Sciatic nerve (tissue), 2 donors: ENCODE measurements at regions not wholly inside any gene's neighbourhood (a gene's known extent, or its start where the extent isn't known, plus 50 kb on each side); places are given as distances from the start of the nearest gene placed in this dataset.

Source experiments
- ATAC-seq: fragments of 200-7000 bp; cut with Tn5 transposase; one replicate; pipeline ENCODE4 v1.9.1; 2020; ENCODE audit warnings: mild to moderate bottlenecking, moderate library complexity
- DNase-seq: peaks from one replicate; pipeline ENCODE4 v3.0.0-alpha.2; 2020; ENCODE audit warnings: low spot score
- intact Hi-C: fragments of 100-400 bp; cut with DNase I; formaldehyde crosslinking; loops from one replicate; pipeline ENCODE4 v1.14.2; 2022
- donor health status: DM: no; HTN: no; CAD: no.
- donor health status: DM: no; HTN: no; CAD: no.

GRCh38 chr20:12306107-12306506 is 388.4 kb downstream of the BTBD3 start:
- ATAC-seq (peak; percentile 17), DNase-seq (no peak)
- intact Hi-C loops: no loop called here

DNA sequence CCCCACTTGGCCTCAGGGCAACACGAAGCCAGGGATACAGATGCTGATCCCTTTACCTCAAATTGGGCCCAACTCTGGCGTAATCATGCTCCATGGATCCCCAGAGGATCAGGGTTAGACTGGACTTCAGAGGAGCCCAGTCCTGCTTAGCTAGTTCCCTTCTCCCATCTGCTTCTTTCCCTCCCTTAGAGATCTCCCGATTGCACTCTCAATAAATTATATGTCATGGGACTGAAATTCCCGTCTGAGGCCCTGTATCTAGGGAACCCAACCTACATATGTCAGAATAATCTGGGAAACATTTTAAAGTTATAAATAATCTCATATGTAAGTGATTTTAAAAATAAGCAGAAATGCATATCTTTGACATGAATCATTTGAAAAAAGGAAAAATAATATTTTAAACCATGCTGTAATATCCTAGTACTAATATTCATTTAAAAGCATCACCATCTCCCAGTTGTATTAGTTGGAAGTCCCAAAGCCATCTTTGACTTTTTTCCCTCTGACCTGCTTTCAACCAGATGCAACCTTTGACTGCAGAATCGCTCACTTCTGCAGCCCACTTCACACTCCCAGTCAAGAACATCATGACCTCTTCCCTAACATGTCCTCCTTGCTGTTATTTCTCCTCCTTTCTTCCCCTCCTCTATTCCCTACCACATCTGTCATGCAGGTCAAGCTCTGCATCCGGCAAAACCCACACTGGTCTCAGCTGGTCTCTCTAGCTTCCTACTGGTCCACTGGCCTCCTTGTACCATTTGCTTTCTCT is 393.6 kb downstream of the BTBD3 start:
- intact Hi-C loops: no loop called here
- ATAC-seq (no peak), DNase-seq (no peak)

- no peak for DNase-seq
- intact Hi-C loops: no loop called here
- no peak for ATAC-seq
These were observed 398.0 kb downstream of the BTBD3 start for GRCh38 chr20:12315652-12316051.

DNA sequence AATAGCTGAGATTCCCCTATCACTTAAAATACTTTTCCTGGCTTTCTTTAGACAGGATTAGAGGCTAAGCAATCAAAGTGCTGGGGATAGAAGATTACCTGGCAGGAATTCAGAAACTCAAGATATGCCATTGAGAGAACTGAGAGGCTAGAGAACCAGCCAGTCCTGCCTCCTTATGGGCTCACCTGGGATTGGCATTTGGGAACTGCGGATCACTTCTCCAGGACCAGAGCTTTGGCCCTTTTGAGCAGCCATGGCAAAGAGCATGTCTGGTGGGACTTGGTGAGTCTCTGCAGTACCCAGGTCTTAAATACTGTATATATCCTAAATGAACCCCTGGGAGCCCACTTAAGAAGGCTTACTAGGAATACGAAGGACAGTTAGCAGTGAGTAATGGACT is 399.1 kb downstream of the BTBD3 start:
- DNase-seq: no peak
- intact Hi-C loops: no loop called here

GRCh38 chr20:12317433-12317832 is 399.7 kb downstream of the BTBD3 start:
- intact Hi-C loops: no loop called here
- no peak for ATAC-seq
- DNase-seq: no peak

More for the DNA sequence above, 399.1 kb downstream of the BTBD3 start:
- ATAC-seq: no peak

- ATAC-seq (no peak), DNase-seq (no peak)
- intact Hi-C loops: no loop called here
These were observed 400.4 kb downstream of the BTBD3 start for GRCh38 chr20:12318043-12318442.

- intact Hi-C loops: no loop called here
- no peak for ATAC-seq
- DNase-seq: no peak
These were observed 404.0 kb downstream of the BTBD3 start for GRCh38 chr20:12321736-12322135.

DNA sequence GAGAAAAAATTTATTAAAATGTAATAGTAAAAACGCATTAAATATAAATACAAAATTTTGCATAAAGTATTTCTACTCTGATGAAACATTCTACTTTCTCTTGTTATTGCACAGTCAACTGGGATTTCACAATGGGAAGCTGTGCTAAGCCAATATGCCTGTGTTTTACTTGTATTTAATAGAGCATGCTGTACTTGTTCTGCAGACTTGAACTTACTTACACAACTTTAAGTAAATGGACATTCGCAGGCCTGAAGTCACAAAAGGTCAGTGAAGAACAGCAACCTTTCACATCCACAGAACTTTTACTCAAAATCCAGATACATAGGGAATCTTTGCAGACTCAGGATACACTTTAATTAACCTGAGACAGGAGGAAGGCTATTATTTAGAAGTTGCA is 409.5 kb downstream of the BTBD3 start:
- no peak for ATAC-seq
- intact Hi-C loops: no loop called here
- no peak for DNase-seq

DNA sequence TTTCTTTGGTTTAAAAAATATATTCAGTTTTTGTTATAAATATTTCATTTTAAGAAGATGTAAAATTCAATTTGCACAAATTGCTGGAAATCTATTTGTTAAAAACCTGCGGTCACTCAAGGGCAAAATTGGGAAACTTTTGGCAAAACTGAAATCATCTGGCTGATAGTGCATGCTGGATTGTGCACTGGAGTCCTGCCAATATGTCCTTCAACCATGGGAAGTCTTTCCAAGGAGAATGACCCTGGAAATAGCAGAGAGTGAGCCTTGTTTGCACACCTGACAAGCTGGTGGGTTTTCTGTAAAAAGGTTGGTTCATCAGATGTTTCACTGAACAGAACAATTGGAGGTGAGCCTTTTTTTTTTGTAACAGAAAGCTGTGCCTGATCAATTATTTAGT is 413.5 kb downstream of the BTBD3 start:
- DNase-seq (no peak), ATAC-seq (no peak)
- intact Hi-C loops: no loop called here

DNA sequence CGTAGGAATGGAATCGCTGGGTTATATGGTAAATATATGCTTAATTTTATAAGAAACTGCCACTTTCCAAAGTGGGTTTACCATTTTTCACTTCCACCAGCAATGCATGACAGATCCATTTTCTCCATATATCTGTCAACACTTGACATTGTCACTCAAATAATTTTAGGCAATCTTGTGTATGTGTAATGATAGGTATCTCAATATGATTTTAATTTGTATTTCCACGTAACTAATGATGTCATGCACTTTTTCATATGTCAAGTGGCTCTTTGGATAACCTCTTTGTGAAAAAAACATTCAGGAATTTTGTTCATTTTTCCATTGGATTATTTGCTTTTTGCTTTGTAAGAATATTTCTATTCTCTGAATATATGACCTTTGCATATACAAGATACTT is 419.9 kb downstream of the BTBD3 start:
- no peak for ATAC-seq
- no peak for DNase-seq
- intact Hi-C loops: no loop called here

DNA sequence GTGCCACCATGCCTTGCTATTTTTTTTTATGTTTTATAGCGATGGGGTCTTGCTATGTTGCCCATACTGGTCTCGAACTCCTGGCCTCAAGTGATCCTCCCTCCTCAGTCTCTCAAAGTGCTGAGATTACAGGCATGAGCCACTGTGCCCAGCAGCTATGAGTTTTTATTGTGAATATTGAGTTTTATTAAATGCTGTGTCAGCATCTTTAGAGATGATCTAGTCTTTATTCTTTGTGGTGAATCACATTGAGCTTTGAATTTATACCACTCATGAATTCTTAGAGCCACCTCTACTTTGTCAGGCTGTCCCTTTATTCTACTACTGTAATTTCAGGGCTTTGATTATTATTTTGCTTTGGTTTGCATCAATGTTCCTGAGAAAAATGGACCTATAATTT is 428.3 kb downstream of the BTBD3 start:
- DNase-seq (no peak), ATAC-seq (no peak)
- intact Hi-C loops: no loop called here

- ATAC-seq: no peak
- intact Hi-C loops: no loop called here
- no peak for DNase-seq
These were observed 436.1 kb downstream of the BTBD3 start for GRCh38 chr20:12353842-12354241.

DNA sequence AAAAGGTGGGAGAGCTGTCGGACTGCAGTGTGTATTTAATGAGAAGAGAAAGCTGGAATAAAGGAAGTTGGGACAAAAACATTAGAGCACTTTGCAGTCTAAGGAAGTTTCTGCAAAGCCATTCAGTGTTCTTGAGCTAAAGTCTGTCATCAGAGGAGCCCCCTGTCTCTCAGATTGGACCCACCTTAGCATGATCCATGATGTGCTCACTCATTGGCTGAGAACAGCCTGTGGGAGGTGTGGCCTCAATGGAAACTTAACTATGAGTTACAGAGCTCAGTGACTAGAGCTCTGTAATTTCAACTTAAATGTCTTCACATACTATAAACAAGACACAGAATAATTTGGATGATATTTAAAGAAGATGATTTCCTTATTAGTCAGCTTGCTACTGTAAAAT is 437.0 kb downstream of the BTBD3 start:
- intact Hi-C loops: no loop called here
- DNase-seq (no peak), ATAC-seq (no peak)

- DNase-seq: no peak
- no peak for ATAC-seq
- intact Hi-C loops: no loop called here
These were observed 437.5 kb downstream of the BTBD3 start for GRCh38 chr20:12355185-12355584.

- intact Hi-C loops: no loop called here
- DNase-seq: no peak
- no peak for ATAC-seq
These were observed 440.4 kb downstream of the BTBD3 start for GRCh38 chr20:12358006-12358654.

GRCh38 chr20:12358655-12359009 is 440.9 kb downstream of the BTBD3 start:
- DNase-seq: no peak
- no peak for ATAC-seq
- intact Hi-C loops: no loop called here

- DNase-seq (no peak), ATAC-seq (no peak)
- intact Hi-C loops: no loop called here
These were observed 454.3 kb downstream of the BTBD3 start for GRCh38 chr20:12371990-12372389.

GRCh38 chr20:12372557-12372956 is 454.9 kb downstream of the BTBD3 start:
- DNase-seq (no peak), ATAC-seq (no peak)
- intact Hi-C loops: no loop called here

- no peak for DNase-seq
- intact Hi-C loops: no loop called here
- no peak for ATAC-seq
These were observed 458.3 kb downstream of the BTBD3 start for GRCh38 chr20:12375967-12376366.

- no peak for ATAC-seq
- intact Hi-C loops: no loop called here
These were observed 466.1 kb downstream of the BTBD3 start for GRCh38 chr20:12383821-12384220.

GRCh38 chr20:12386821-12387220 is 469.1 kb downstream of the BTBD3 start:
- DNase-seq (no peak), ATAC-seq (no peak)
- intact Hi-C loops: no loop called here

More at GRCh38 chr20:12383821-12384220, 466.1 kb downstream of the BTBD3 start:
- no peak for DNase-seq
